Dendritic cell treated with granulocyte-macrophage colony-stimulating factor and Interleukin-4, amounts not matched to agents 40 ng/mL and 50 ng/mL, for 4 days (primary cell): ENCODE measurements at regions not wholly inside any gene's neighbourhood (a gene's known extent, or its start where the extent isn't known, plus 50 kb on each side); places are given as distances from the start of the nearest gene placed in this dataset.

Source experiments
- H3K27ac Mint-ChIP-seq: one replicate; pipeline ENCODE4 v1.8.0; 2022; ENCODE audit warnings: mild to moderate bottlenecking, mixed read lengths
- H3K27me3 Mint-ChIP-seq: one replicate; pipeline ENCODE4 v1.8.0; 2022; ENCODE audit warnings: mild to moderate bottlenecking, mixed read lengths
- H3K36me3 Mint-ChIP-seq: one replicate; pipeline ENCODE4 v1.8.0; 2022; ENCODE audit warnings: low read depth, mixed read lengths
- H3K4me1 Mint-ChIP-seq: one replicate; pipeline ENCODE4 v1.8.0; 2022; ENCODE audit warnings: low read depth, mixed read lengths
- H3K4me3 Mint-ChIP-seq: one replicate; pipeline ENCODE4 v1.8.0; 2022; ENCODE audit warnings: mild to moderate bottlenecking, moderate library complexity, mixed read lengths
- H3K9me3 Mint-ChIP-seq: one replicate; pipeline ENCODE4 v1.8.0; 2022; ENCODE audit warnings: mixed read lengths
- intact Hi-C: fragments of 100-400 bp; cut with micrococcal nuclease; formaldehyde crosslinking; loops from one replicate; pipeline ENCODE4 v1.15.0; 2022

DNA sequence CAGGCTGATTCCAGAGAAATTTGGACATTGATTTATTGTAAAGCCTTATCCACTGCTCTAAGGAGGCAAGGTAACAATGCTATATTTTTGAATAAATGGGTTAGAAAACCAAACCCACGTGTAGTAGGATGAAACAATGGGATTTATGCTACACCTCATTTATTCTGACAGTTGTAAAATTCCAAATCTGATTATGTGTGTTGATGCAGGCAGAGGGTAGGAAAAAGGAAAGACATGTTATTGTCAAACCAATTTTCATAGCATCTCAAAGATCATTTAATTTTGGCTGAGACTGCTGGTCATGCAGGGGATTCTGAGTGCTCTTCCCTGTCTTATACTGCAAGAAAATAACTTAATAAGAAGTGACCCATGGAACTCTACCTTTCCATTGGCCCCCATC lies 1219.9 kb upstream of the SORCS1 start:
- Mint-ChIP-seq H3K9me3 (no peaks in the 10 kb centered on the region), H3K4me3 (no peak overlapping the region), H3K36me3 (no peaks in the 10 kb centered on the region), H3K4me1 (no peaks in the 10 kb centered on the region), H3K27ac (no peak overlapping the region), H3K27me3 (no peaks in the 10 kb centered on the region)
- intact Hi-C loops = no loop called here

GRCh38 chr10:108378779-108379178 lies 1214.3 kb upstream of the SORCS1 start:
- H3K9me3 Mint-ChIP-seq = no peaks in the 10 kb centered on the region
- H3K4me3 Mint-ChIP-seq = no peak overlapping the region
- intact Hi-C loops = no loop called here
- H3K27ac Mint-ChIP-seq = no peak overlapping the region
- no peaks in the 10 kb centered on the region for H3K36me3 Mint-ChIP-seq
- H3K27me3 Mint-ChIP-seq = no peaks in the 10 kb centered on the region
- no peaks in the 10 kb centered on the region for H3K4me1 Mint-ChIP-seq

GRCh38 chr10:108375691-108376090 lies 1211.2 kb upstream of the SORCS1 start:
- no peaks in the 10 kb centered on the region for H3K27me3 Mint-ChIP-seq
- H3K4me3 Mint-ChIP-seq = no peak overlapping the region
- no peaks in the 10 kb centered on the region for H3K4me1 Mint-ChIP-seq
- no peaks in the 10 kb centered on the region for H3K9me3 Mint-ChIP-seq
- H3K36me3 Mint-ChIP-seq = no peaks in the 10 kb centered on the region
- H3K27ac Mint-ChIP-seq = no peak overlapping the region
- intact Hi-C loops = no loop called here

GRCh38 chr10:108374991-108375390 lies 1210.5 kb upstream of the SORCS1 start:
- intact Hi-C loops = no loop called here
- no peaks in the 10 kb centered on the region for H3K36me3 Mint-ChIP-seq
- H3K4me3 Mint-ChIP-seq = no peak overlapping the region
- no peak overlapping the region for H3K27ac Mint-ChIP-seq
- H3K4me1 Mint-ChIP-seq = no peaks in the 10 kb centered on the region
- H3K27me3 Mint-ChIP-seq = no peaks in the 10 kb centered on the region
- H3K9me3 Mint-ChIP-seq = no peaks in the 10 kb centered on the region

DNA sequence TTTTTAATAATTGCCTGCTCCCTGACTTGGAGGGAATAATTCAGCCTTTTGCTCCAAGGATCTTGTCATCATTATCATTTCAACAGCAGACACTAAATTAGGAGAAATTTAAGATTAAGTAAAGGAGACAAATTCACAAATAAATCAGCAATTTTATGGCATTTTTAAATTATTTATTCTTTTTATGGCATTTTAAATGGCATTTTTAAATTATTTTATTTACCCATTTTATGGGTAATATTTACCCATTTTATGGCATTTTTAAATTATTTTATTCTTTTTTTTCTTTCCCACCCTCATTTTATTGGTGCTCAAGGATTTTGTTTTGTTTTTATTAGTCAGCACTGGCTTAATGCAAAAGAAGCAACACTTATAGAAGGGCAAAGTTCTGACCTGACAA lies 1201.0 kb upstream of the SORCS1 start:
- Mint-ChIP-seq H3K4me1 (no peaks in the 10 kb centered on the region), H3K4me3 (no peak overlapping the region), H3K9me3 (no peaks in the 10 kb centered on the region), H3K27me3 (no peaks in the 10 kb centered on the region), H3K27ac (no peak overlapping the region), H3K36me3 (no peaks in the 10 kb centered on the region)
- intact Hi-C loops = no loop called here

DNA sequence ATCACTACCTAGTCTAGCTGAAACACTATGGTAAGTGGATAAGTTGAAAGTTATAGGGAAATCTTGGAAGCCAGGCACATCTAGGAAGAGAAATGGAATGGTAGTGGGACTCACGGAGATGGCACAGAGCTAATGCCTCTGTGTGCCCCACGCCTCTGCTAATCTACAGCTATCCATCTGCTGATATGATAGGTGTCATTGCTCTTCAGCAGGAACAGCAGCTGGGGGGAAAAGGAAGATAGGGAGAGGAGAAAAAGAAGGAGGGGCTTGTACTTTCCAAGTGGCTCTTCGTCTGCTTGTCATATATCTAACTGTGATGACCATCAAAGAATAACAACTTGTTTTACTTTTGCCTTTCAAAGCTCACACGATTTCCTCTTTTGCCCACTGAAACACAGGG lies 1199.1 kb upstream of the SORCS1 start:
- no peak overlapping the region for H3K27ac Mint-ChIP-seq
- intact Hi-C loops = no loop called here
- H3K9me3 Mint-ChIP-seq = no peaks in the 10 kb centered on the region
- H3K4me1 Mint-ChIP-seq = no peaks in the 10 kb centered on the region
- no peaks in the 10 kb centered on the region for H3K27me3 Mint-ChIP-seq
- no peak overlapping the region for H3K4me3 Mint-ChIP-seq
- H3K36me3 Mint-ChIP-seq = no peaks in the 10 kb centered on the region

DNA sequence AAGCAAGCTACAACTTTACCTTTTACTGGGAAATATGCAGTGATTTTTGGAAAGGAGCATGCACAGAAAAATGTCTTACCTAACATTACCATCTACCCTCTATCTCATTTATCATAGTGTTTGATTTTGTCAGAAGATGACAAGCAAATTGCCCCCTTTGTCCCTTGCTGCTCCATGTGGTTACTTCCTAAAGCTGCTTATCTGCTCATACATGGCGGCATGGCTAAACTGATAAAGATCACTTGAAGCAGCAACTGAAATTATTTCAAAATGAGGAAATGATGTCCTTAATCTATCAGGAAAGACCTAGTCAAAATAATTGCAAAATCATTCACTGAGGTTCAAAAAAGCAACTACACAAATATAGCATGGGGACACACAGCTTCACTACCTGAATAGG lies 1198.5 kb upstream of the SORCS1 start:
- intact Hi-C loops = no loop called here
- no peaks in the 10 kb centered on the region for H3K27me3 Mint-ChIP-seq

GRCh38 chr10:108362296-108362695 lies 1197.8 kb upstream of the SORCS1 start:
- Mint-ChIP-seq H3K4me1 (no peaks in the 10 kb centered on the region), H3K27me3 (no peaks in the 10 kb centered on the region), H3K36me3 (no peaks in the 10 kb centered on the region), H3K4me3 (no peak overlapping the region), H3K27ac (no peak overlapping the region), H3K9me3 (no peaks in the 10 kb centered on the region)
- intact Hi-C loops = no loop called here

More for the DNA sequence above, 1198.5 kb upstream of the SORCS1 start:
- no peaks in the 10 kb centered on the region for H3K36me3 Mint-ChIP-seq
- no peak overlapping the region for H3K4me3 Mint-ChIP-seq
- no peak overlapping the region for H3K27ac Mint-ChIP-seq
- H3K4me1 Mint-ChIP-seq = no peaks in the 10 kb centered on the region
- no peaks in the 10 kb centered on the region for H3K9me3 Mint-ChIP-seq

DNA sequence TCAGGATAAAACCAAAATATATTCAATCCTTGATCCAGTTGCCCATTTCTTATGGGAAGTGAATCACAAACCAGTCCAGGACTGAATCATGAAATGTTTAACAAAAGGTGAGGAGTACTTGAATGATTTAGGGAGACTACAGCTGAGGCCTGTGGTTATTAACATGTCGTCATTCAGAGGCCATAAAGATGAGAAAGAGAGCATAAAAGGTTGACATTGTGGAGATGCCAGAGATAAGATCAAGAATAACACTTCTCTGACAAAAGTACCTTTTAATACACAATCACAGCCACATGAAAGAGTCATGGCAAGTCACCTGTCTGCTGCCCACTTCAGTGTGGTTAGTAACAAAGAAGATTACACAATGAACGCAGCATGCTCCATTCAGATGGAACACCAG lies 1195.7 kb upstream of the SORCS1 start:
- H3K9me3 Mint-ChIP-seq = no peaks in the 10 kb centered on the region
- intact Hi-C loops = no loop called here
- H3K36me3 Mint-ChIP-seq = no peaks in the 10 kb centered on the region
- H3K4me1 Mint-ChIP-seq = no peaks in the 10 kb centered on the region
- H3K27ac Mint-ChIP-seq = no peak overlapping the region
- H3K4me3 Mint-ChIP-seq = no peak overlapping the region
- H3K27me3 Mint-ChIP-seq = no peaks in the 10 kb centered on the region

GRCh38 chr10:108358912-108359311 lies 1194.4 kb upstream of the SORCS1 start:
- Mint-ChIP-seq H3K9me3 (no peaks in the 10 kb centered on the region), H3K36me3 (no peaks in the 10 kb centered on the region), H3K27ac (no peak overlapping the region), H3K27me3 (no peaks in the 10 kb centered on the region), H3K4me3 (no peak overlapping the region), H3K4me1 (no peaks in the 10 kb centered on the region)
- intact Hi-C loops = no loop called here

DNA sequence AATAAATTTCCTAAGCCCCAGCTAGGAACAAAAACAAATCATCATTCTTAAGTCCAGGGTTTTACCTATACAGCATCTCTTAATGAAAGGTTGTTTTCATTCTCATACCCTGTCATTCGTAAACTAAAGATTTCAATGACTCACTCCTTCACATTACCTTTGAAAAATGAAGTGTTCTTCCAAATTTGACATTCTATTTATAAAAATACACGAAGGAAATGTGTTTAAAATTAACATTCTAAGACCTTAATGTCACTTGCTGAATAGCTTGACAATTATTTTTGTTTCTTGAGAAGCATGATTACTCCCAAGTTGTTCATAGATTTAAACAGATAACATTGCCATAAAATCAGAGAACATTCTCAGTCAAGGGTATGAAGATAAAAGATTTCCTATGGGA lies 1188.3 kb upstream of the SORCS1 start:
- Mint-ChIP-seq H3K27me3 (no peaks in the 10 kb centered on the region), H3K27ac (no peak overlapping the region), H3K36me3 (no peaks in the 10 kb centered on the region), H3K4me3 (no peak overlapping the region), H3K4me1 (no peaks in the 10 kb centered on the region), H3K9me3 (no peaks in the 10 kb centered on the region)
- intact Hi-C loops = no loop called here

DNA sequence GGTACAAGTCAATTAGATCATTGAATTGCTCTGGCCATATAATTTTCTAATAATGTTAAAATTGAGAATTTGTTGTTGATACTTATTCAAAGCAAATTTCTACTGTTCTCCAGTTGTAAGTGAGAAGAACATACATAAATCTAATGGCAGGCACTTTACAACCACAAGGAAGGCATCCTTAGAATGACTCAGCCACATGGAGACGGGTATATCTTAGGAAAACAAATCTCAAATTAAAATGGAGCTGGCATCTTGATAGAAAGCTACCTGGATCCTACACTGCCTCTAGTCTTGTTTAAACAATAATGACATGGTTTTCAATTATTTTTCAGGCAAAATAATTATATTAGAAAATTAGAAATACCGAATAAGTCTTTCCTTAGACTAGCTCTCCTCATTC lies 1183.7 kb upstream of the SORCS1 start:
- Mint-ChIP-seq H3K27me3 (no peaks in the 10 kb centered on the region), H3K27ac (no peak overlapping the region), H3K9me3 (no peaks in the 10 kb centered on the region), H3K4me3 (no peak overlapping the region), H3K4me1 (no peaks in the 10 kb centered on the region), H3K36me3 (no peaks in the 10 kb centered on the region)
- intact Hi-C loops = no loop called here

- Mint-ChIP-seq H3K4me1 (no peaks in the 10 kb centered on the region), H3K4me3 (no peak overlapping the region), H3K9me3 (no peaks in the 10 kb centered on the region), H3K27ac (no peak overlapping the region), H3K36me3 (no peaks in the 10 kb centered on the region), H3K27me3 (no peaks in the 10 kb centered on the region)
- intact Hi-C loops = no loop called here
Observed at GRCh38 chr10:108346066-108346465, 1181.6 kb upstream of the SORCS1 start.

DNA sequence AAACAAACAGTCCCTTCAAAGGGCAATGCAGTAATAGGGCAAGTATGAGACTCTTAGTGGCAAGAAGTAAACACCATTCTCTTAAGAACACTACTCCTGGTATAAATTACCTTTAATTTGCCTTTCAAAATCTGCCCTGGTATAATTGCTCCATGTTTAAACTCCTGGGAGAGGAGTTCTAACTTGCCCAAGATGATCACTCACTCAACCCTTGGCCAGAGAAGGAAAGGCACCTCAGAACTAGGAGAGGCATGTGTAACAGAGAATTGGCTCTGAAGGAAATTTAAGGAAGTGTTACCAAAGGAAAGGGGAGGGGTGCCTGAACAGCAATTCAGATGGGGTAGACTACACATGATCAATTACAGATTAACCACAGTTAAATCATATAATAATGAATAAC lies 1173.6 kb upstream of the SORCS1 start:
- no peaks in the 10 kb centered on the region for H3K4me1 Mint-ChIP-seq
- no peaks in the 10 kb centered on the region for H3K27me3 Mint-ChIP-seq
- peaks cover 9% of the 10 kb centered on the region for H3K9me3 Mint-ChIP-seq
- no peak overlapping the region for H3K27ac Mint-ChIP-seq
- no peak overlapping the region for H3K4me3 Mint-ChIP-seq
- H3K36me3 Mint-ChIP-seq = no peaks in the 10 kb centered on the region
- intact Hi-C loops = no loop called here

GRCh38 chr10:108336836-108337235 lies 1172.3 kb upstream of the SORCS1 start:
- no peak overlapping the region for H3K27ac Mint-ChIP-seq
- no peaks in the 10 kb centered on the region for H3K4me1 Mint-ChIP-seq
- H3K27me3 Mint-ChIP-seq = no peaks in the 10 kb centered on the region
- H3K9me3 Mint-ChIP-seq = peaks cover 9% of the 10 kb centered on the region
- intact Hi-C loops = no loop called here
- no peak overlapping the region for H3K4me3 Mint-ChIP-seq
- H3K36me3 Mint-ChIP-seq = no peaks in the 10 kb centered on the region

GRCh38 chr10:108327706-108328105 lies 1163.2 kb upstream of the SORCS1 start:
- Mint-ChIP-seq H3K4me1 (no peaks in the 10 kb centered on the region), H3K9me3 (no peaks in the 10 kb centered on the region), H3K4me3 (no peak overlapping the region), H3K27ac (no peak overlapping the region), H3K27me3 (no peaks in the 10 kb centered on the region), H3K36me3 (no peaks in the 10 kb centered on the region)
- intact Hi-C loops = no loop called here
